Suppressor macrophage treated with lipopolysaccharide for 4 hours (primary cell): ENCODE measurements at regions not wholly inside any gene's neighbourhood (a gene's known extent, or its start where the extent isn't known, plus 50 kb on each side); places are given as distances from the start of the nearest gene placed in this dataset.

Source experiments
- DNase-seq: peaks from one replicate; pipeline ENCODE4 v3.0.0-alpha.2; 2020

GRCh38 chr5:8740595-8740994 lies 805.3 kb downstream of the SEMA5A start:
- DNase-seq: no peak

DNA sequence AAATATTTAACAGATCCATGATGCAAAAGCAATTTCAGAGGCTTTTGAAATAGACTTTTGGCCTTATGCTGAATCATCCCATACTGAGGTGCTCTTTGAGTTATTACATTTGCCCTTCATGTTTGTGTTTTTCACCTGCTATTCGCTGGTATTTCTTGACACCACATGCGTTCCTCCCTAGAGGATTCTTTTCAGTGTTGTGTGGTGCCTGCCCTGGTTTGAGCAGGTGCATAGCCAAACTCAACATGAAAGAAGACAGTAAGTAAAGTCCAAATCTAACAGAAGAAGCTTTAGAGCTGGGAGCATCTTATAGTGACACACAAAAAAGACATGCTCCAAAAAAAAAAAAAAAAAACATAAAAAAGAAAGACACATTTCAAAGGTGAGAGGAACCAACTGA lies 796.3 kb downstream of the SEMA5A start:
- no peak for DNase-seq

DNA sequence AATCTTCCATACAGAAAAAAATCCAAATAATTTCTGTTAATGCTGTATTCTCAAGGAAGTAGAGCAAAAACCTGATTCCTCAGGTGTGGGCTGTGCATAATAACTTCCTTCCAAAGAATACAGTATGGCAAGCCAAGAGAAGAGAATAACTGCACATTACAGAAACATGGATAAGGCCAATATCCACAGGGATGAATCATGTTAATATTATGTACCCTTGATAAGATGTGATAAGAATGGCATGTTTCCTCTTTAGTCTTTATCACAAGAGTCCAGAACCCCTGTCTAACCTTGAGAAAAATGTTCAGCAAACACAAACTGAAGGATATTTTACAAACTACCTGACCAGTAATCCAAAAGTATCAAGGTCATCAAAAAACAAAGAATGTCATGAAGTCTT lies 795.8 kb downstream of the SEMA5A start:
- no peak for DNase-seq

DNA sequence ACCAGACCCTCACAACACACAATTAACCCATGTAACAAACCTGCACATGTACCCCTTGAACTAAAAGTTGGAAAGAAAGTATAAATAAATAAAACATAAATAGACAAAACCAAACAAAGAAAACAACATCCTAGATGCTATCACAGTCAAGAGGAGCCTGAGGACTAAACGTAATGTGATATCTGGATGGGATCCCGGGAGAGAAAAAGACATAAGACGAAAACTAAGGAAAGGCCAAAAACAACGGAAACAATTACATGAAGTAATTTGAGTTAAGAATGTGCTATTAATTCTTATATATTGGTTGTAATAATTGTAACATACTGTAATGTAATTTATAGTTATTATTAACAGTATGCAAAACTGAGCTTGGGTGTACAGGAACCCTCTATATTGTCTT lies 793.9 kb downstream of the SEMA5A start:
- DNase-seq: no peak

DNA sequence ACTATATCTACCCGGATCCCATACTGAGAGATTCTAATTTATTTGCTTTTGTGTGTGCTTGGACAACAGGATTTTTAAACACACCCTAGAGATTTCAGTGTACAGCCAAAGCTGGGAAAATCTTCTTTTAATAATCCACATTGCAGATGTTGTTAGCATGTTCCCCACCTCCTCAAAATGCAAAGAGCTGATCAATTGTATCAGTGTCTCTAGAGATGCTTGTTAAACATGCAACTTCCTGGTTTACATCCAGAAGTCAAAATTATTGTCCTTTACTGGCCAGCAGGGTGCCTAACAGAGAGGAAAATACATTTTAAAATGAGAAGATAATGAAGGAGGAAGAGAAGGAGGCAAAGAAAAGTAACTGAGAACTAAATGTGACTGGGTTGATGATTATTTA lies 793.3 kb downstream of the SEMA5A start:
- no peak for DNase-seq

- no peak for DNase-seq
These were observed 789.3 kb downstream of the SEMA5A start for GRCh38 chr5:8756498-8757084.

DNA sequence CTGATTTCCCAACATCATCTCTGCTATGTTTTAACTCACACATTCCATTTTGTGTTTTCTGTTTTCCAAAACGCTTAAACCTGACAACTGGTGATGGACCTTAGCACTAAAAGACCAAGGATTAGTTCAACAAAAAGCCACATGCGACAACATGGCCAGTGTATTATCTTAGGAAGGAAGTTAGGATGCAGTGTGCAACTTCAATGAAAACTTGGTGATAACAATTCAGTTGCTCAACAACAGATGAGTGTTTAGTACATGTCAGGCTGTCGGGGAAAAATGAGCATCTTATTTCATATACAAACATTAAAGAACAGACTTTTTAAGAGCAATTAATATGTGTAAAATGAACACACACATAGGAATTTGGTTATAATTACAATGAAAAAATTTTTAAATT lies 780.0 kb downstream of the SEMA5A start:
- DNase-seq: no peak

DNA sequence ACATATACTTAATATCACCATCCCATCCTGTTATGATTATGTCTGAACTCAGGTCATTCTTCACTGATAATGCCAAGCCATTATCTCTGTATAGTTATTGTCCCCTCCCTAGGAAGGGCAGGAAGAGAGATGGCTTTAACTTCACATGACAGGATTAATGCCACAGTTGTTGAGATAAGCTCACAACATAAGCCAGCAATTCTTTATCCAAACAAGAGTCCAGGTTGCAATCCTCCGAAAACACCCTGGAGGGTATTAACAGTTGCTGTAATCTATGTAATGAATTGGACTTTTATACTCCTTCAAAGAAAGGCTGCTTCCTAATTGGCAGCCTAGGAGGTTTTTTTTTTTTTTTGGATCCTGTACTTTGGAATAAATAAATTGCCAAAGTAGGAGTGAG lies 779.4 kb downstream of the SEMA5A start:
- no peak for DNase-seq

DNA sequence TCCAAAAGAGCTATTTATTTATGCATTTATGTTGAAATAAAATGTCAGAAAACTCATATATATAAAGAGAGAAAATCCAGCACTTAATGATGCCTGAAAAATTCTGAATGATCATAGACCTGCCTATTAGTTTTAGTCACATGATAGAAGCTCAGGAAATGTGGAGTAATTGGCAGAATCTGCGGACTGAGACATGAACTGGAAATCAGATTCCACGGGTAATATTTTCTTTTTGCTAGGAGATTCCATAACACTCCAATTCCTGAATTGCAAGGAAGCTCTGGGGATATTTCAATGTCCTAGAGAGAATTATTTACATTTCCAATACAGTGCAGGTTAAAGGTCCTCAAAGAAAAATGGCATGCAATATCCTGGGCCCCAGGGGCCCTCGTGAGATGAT lies 778.8 kb downstream of the SEMA5A start:
- DNase-seq: no peak

GRCh38 chr5:8767746-8768145 lies 778.1 kb downstream of the SEMA5A start:
- DNase-seq: no peak

GRCh38 chr5:8769631-8770030 lies 776.2 kb downstream of the SEMA5A start:
- DNase-seq: no peak

DNA sequence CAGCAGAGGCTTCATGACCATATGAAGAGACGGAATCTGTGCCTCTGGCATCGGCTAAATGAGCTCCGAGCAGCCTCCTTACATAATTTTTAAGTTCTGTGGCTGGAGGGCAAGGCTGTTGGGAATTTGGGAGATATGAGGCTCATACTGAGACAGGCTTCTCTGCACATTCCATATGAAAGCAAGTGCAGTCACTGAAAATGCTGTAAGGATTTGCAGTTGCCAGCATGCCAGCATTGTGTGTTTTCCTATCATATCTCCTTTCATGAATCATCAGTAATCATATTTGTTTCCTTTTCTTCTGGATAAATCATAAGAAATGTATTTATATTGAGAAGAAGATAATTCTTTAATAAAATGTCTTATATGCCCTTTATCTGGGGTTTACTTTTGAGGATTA lies 775.4 kb downstream of the SEMA5A start:
- no peak for DNase-seq

DNA sequence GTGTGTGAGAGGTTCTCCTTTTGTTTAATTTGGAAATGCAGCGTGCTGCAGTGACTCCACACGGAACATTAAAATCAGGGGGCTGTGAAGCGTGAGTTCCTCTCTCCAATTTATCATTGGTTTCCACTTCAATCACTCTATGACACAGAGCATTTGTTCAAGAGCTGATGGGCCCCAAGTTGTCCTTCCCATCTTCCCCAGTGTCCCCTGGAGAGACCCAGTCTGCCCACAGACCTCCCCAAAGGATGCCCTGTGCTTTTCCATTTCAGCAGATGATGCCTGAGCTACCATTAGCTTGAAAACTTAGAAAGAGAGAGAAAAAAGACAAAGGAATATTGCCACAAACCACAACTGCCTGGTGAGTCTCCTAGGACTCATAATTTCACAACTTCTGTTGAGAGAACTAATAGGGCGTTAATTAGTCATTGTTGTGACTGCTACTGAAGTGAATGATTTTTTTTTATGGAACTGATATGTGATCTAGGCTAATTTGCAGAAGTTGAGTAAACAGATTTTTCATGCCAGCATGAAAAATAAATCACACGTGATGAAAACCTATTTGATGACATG lies 772.7 kb downstream of the SEMA5A start:
- DNase-seq: no peak

DNA sequence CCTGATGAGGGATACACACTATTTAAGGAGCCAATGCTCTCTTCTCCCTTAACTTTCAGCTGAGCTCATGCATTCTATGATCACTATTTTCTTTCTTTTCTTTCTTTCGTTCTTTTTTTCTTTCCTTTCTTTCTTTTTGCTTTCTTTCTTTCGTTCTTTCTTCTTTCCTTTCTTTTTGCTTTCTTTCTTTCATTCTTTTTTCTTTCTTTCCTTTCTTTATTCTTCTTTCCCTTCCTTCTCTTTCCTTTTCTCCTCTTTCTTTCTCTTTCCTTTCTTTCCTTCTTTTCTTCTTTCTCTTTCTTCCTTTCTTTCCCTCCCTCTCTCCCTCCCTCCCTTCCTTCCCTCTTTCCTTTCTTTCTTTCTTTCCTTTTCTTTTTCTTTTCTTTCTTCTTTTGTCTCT lies 761.2 kb downstream of the SEMA5A start:
- no peak for DNase-seq

GRCh38 chr5:8788246-8788645 lies 757.6 kb downstream of the SEMA5A start:
- no peak for DNase-seq

GRCh38 chr5:8805653-8806052 lies 740.2 kb downstream of the SEMA5A start:
- no peak for DNase-seq

DNA sequence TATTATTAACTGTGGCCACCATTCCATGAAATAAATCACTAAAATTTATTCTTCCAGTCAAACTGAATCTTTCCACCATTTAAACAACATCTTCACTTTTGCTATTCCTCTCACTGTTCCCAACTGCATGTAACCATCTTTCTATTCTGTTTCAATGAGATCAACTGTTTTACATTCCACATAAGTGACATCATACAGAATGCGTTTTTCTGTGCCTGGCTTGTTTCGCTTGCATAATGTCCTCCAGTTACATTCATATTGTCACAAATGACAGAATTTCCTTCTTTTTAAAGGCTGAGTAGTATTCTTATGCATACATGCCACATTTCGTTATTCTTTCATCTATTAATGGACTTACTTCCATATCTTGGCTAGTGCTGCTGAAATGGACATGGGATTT lies 738.2 kb downstream of the SEMA5A start:
- DNase-seq: no peak

DNA sequence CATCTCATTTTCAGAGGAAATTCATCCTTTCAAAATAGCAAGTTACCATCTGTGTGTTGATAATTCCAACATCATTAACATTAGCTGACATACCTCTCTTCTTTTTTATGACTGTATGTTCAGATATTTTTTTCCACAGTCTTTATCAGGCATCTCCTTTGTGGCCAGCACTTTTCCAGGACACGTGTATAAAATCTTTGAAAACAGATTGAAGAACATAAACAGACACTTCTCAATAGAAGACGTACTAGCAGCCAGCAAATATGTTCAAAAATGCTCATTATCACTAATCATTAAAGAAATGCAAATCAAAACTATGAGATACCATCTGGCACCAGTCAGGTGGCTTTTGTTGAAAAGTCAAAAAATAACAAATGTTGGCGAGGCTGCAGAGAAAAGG lies 734.3 kb downstream of the SEMA5A start:
- no peak for DNase-seq

DNA sequence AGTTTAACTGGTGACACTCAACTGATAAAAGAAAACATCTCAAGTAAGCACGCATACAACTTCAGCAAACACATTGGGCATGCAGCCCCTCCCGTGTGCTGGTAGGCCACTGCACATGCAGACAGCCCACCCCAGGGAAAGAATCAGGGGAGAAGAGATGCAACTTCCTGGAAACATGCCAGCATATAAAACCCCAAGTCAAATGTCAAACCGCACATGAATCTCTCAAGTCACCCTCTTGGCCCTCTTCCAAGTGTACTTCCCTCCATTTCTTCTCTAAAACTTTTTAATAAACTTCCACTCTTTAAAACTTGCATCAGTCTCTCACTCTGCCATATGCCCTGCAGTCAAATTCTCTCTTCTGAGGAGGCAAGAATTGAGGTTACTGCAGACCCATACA lies 732.7 kb downstream of the SEMA5A start:
- no peak for DNase-seq

- no peak for DNase-seq
These were observed 731.8 kb downstream of the SEMA5A start for GRCh38 chr5:8814105-8814504.

- DNase-seq: no peak
These were observed 721.5 kb downstream of the SEMA5A start for GRCh38 chr5:8824371-8824770.

DNA sequence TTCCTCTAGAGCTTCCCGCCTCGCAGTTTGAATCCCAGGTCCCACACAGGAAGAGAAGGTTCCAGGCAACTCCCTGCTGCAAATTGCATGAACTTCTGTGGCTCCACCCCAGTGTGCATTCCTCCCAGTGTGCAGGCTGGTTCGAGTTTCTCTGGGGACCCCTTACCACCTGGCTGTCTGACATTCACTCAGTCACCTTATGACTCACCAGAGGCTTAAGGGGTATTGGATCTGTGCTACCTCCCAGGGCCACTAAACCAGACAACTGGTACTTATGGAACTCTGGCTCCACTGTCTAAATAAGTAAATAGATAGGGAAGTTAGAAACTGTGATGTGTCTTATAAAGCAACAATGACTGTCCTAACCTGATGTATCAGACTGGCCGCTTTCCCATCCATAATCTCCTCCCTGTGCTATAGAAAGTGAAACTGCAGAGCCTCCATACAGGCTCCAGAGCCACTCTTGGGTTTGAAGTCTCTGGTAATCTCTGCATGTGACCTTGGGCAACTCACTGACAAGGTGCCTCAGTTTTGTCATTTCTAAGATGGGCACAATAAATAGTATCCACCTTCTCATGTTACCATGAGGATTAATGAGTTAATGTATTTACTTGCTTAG lies 720.6 kb downstream of the SEMA5A start:
- no peak for DNase-seq

DNA sequence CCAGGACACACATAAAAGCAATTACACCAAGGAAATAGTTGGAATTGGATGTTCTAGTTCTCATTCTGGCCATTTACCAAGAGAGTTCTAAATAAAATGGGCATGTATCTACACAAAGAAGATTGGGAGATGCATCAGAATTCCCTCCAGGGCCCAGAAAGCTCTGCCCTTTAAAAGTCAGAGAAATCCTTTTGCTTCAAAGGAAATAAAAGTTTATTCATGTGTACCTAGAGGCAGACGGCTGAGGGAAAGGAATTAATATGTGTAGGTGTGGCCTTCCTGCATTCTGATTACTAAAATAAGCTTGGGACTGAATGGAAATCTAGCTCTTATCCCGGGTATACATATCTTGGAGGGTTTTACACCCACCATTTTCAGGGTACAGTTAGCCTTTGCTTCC lies 719.4 kb downstream of the SEMA5A start:
- no peak for DNase-seq

DNA sequence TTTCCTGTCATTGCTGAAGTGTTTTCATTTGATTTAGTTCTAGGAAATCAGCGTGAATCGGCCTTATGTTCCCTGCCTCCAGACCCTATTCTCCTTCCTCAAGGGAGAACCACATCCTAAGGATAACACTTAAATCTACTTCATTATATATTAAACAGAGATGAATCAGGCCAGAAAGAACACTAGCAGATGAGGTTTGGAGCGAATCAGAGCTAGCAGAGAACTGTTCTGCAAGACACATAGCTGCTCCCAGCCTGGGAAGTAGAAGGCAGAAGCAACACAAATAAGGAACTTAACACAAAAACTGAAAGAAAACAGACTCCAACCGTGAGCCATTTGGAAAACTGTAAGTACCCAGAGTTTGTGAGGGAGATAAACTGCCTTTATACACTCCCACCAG lies 718.2 kb downstream of the SEMA5A start:
- DNase-seq: no peak
